Common myeloid progenitor, CD34-positive (primary cell): ENCODE measurements at regions not wholly inside any gene's neighbourhood (a gene's known extent, or its start where the extent isn't known, plus 50 kb on each side); places are given as distances from the start of the nearest gene placed in this dataset.

ENCODE experiments used
- CTCF ChIA-PET: fragments of 350-600 bp; sonication (Branson Sonifier 250); formaldehyde crosslinking; loops from one replicate; lab custom pipeline; 2021; ENCODE audit warnings: antibody characterized with exemption; lab: Charles Lee
- POLR2A ChIA-PET: fragments of 350-600 bp; sonication (Branson Sonifier 250); formaldehyde crosslinking; loops from one replicate; lab custom pipeline; 2021; ENCODE audit warnings: antibody characterized with exemption; lab: Charles Lee
- DNase-seq, 3 donors: peaks; one replicate each; pipeline versions ENCODE4 v3.0.0 to v3.0.0-alpha.2; 2013
- H3K27ac ChIP-seq, 2 experiments: 1 replicate in 1 of 2; 2 replicates in 1 of 2; pipeline ENCODE4 v1.7.0; 2013; ENCODE audit warnings: inconsistent platforms in 2 of 2, low read length in 2 of 2, mild to moderate bottlenecking in 2 of 2, low read depth in 1 of 2, moderate library complexity in 1 of 2; ENCODE audit not compliant: severe bottlenecking in 2 of 2, insufficient read depth in 1 of 2, poor library complexity in 1 of 2
- H3K27me3 ChIP-seq, 5 experiments: replicated peaks in 2 of 5; 1 replicate in 3 of 5; 2 replicates in 2 of 5; pipeline versions ENCODE4 v1.6.1 to v1.7.0; 2013; ENCODE audit warnings: low read length in 4 of 5, mild to moderate bottlenecking in 2 of 5, moderate library complexity in 2 of 5, inconsistent platforms in 1 of 5; ENCODE audit not compliant: insufficient read depth in 5 of 5, control insufficient read depth in 4 of 5
- H3K36me3 ChIP-seq, 4 experiments: 1 replicate in 2 of 4; 2 replicates in 2 of 4; pipeline versions ENCODE4 v1.6.1 to v1.7.0; 2013; ENCODE audit warnings: low read length in 3 of 4, control low read depth in 1 of 4, mild to moderate bottlenecking in 1 of 4; ENCODE audit not compliant: control insufficient read depth in 4 of 4, insufficient read depth in 4 of 4
- H3K4me1 ChIP-seq, 4 experiments: 1 replicate in 3 of 4; 2 replicates in 1 of 4; pipeline versions ENCODE4 v1.6.1 to v1.7.1; 2013; ENCODE audit warnings: low read length in 3 of 4, mild to moderate bottlenecking in 3 of 4, control low read depth in 1 of 4, inconsistent platforms in 1 of 4, moderate library complexity in 1 of 4; ENCODE audit not compliant: control insufficient read depth in 4 of 4, insufficient read depth in 4 of 4; ENCODE audit errors: control extremely low read depth in 1 of 4
- H3K4me3 ChIP-seq, 7 experiments: 1 replicate in 4 of 7; 2 replicates in 3 of 7; pipeline versions ENCODE4 v1.5.1 to v1.7.0; 2013; ENCODE audit warnings: mild to moderate bottlenecking in 7 of 7, low read length in 6 of 7, moderate library complexity in 6 of 7, inconsistent platforms in 2 of 7, low read depth in 2 of 7, control low read depth in 1 of 7; ENCODE audit not compliant: insufficient read depth in 4 of 7, control insufficient read depth in 1 of 7; ENCODE audit errors: extremely low read depth in 1 of 7
- H3K9me3 ChIP-seq, 5 experiments: 1 replicate in 4 of 5; 2 replicates in 1 of 5; pipeline versions ENCODE4 v1.6.1 to v1.7.1; 2013; ENCODE audit warnings: low read length in 4 of 5, mild to moderate bottlenecking in 2 of 5, inconsistent platforms in 1 of 5, low read depth in 1 of 5, moderate library complexity in 1 of 5; ENCODE audit not compliant: control insufficient read depth in 4 of 5, insufficient read depth in 2 of 5; ENCODE audit errors: control extremely low read depth in 1 of 5
- WGBS: methylation state at CpG from one replicate; pipeline ENCODE4 v1.1.5; 2013; ENCODE audit not compliant: insufficient coverage; 5-methylcytosine and 5-hydroxymethylcytosine counted together

DNA sequence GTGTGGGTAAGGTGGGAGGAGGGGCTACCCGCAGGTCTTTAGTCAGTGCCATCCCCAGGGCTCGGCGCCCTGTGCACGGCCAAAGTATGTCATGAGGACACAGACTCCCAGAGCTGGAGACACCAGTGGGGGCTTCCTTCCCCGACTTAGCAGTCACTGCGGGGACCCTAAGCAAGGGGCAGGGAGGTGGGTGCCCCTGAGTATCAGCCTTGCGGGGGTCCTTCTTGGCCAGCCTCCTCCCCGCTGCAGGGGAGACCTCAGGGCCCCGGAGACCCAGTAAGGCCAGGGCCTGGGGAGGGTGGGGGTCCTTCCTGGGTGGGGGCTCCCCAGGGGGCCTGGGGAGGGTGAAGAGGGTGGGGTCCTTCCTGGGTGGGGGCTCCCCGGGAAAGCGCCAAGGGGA is 673.8 kb downstream of the BRD1 start:
- Histone ChIP-seq H3K27ac (no peak overlapping the region), H3K36me3 (no peaks in the 10 kb centered on the region), H3K9me3 (no peaks in the 10 kb centered on the region), H3K27me3 (peaks cover 0 to 7% (median 0%) of the 10 kb centered on the region in 5 experiments), H3K4me1 (no peaks in the 10 kb centered on the region), H3K4me3 (no peak overlapping the region)
- DNase-seq = no peak
- POLR2A ChIA-PET = no interaction called here
- 87% methylated on average over 4 of the region's 11 CpGs for WGBS
- CTCF ChIA-PET = no interaction called here

DNA sequence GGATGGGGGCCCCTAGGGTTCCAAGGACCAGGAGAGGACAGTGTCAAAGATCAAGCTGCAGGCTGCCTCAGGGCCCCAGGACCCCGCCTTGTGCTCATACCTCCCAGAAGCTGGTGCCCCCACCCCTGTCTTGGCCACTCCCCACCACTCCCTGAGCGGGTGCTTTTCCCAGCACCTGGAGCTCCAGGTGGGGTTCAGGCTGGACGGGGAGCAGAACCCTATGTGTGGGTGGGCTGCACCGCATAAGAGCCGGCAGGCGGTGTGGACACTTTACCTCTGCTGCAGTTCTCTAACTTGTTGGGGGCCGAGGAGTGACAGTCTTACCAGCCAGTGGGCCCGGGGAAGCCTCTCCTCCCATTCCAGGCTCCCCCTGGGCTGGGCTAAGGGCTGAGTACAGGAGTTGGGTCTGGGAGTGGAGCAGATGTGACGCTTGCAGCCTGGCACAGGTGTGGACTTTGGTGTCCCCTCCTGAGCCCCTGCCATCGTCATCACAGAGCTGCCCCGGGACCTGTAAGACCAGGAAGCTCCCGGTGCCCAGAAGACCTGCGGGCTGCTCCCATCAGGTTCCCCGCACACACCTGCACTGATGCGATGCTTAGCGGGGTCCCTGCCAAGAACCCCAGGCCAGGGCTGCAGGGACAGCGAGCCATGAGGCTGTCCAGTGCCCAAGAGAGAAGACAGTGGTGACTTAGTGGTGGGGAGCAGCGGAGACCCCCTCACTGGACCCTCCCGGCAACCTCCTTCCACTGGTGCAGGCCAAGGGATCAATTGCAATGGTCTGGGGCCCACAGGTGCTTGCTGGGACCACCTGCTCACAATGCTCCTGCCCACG is 674.5 kb downstream of the BRD1 start:
- no peaks in the 10 kb centered on the region for H3K4me1 ChIP-seq
- no peaks in the 10 kb centered on the region for H3K9me3 ChIP-seq
- ChIA-PET CTCF (no interaction called here), POLR2A (no interaction called here)
- peaks cover 0 to 8% (median 0%) of the 10 kb centered on the region in 5 experiments for H3K27me3 ChIP-seq
- no peak overlapping the region for H3K27ac ChIP-seq
- no peak overlapping the region for H3K4me3 ChIP-seq
- no peaks in the 10 kb centered on the region for H3K36me3 ChIP-seq
- no peak for DNase-seq
- WGBS = 94% methylated on average over 15 of the region's 20 CpGs

DNA sequence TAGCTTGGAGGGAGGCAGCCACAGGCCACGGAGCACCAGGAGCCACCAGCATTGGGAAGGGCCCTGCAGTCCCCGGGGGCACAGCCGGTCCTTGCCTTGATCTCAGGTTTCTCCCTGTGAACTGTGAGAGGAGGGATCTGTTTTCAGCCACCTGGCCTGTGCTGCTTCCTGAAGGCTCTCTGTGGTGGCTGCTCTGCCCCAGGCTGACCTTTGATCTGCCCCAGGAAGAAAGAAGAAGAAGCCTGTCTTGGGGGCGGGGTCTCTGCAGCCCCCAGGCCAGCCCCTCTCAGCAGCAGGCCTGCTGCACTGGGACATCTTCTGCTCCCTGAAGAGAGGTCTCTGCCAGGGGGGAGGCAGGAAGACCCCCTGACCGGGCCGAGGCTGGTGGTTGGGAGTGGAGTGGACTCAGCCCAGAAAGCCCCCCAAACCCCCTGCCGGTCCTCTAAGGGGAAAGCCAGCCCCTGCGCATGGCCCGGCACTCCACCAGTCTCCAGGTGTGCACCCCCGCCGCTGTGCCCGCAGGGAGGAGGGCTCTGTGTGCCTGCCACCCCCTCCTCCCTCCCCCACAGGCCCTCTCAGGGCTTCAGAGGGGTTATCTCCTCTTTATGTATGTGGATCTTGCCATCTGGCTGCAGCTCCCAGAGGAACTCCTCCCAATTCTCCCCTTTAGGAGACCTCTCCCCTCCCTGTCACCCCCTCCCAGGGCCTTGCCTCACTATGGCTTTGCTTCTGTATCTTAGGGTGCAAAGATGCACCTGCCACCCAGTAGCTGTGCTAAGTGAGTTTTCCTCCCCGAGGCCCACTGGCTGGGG is 675.3 kb downstream of the BRD1 start:
- ChIA-PET CTCF (no interaction called here), POLR2A (no interaction called here)
- Histone ChIP-seq H3K27ac (no peak overlapping the region), H3K27me3 (peaks cover 0 to 13% (median 0%) of the 10 kb centered on the region in 5 experiments), H3K4me3 (no peak overlapping the region), H3K36me3 (no peaks in the 10 kb centered on the region), H3K9me3 (no peaks in the 10 kb centered on the region), H3K4me1 (no peaks in the 10 kb centered on the region)
- 59% methylated on average over 10 of the region's 13 CpGs for WGBS
- DNase-seq = no peak

DNA sequence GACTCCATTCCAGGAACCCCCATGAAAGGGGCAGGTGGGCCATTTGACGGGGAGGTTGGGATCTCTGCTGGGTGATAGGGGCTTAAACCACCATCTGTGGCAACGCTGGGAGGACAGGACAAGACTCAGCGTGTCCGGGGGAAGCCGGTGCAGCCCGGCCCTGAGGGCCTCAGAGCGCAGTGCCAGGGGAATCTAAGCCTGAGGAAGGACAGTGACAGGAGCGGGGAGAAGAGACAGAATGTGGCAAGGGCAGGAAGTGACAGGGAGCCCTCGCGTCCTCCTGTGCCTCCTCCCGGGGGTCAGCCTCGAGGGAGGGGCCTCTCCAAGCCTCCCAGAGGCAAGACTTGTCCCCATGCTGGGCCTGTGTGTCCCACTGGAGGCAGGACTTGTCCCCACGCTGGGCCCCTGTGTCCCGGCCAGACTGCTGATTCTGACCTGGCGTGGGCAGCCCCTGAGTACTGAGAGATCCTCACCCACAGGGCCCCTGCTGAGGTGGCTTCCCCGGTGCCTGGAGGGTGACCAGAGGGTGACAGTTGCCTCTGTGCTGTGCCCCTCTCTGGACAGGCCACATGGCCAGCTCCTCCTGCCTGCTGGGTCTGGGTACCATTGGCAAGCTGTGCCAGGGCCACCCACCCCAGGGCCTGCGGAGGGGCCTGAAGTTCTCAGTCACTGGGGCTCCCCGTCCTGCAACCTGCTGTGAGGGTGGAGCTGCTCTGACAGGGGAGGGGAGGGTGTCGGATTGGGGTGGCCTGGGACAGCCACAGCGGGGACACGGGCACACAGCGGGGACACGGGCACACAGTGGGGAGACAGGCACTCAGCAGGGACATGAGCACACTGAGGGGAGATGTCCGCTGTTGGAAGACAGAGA is 676.2 kb downstream of the BRD1 start:
- POLR2A ChIA-PET = no interaction called here
- peaks cover 0 to 13% (median 0%) of the 10 kb centered on the region in 5 experiments for H3K27me3 ChIP-seq
- 85% methylated on average over 22 of the region's 24 CpGs for WGBS

DNA sequence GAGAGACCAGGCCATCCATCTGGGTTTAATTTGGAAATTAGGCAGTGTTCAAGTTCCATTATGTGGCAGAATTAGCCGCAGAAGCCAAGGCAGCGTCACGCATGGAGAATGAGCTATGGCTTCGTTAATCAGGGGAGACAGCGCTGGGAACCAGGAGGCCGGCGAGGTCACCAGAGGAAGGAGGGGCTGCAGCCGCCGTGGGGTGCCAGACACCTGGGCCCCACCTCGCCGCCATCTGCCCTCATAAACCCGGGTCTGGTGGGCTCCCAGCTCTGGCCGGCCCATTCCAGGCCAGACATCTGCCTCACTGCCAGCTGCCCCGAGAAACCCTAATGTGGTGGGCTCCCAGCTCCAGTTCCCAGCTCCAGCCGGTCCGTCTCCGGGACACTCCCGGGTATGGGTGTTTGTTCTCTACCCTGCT is 676.9 kb downstream of the BRD1 start:
- Histone ChIP-seq H3K27ac (no peak overlapping the region), H3K4me1 (no peaks in the 10 kb centered on the region), H3K27me3 (peaks cover 0 to 13% (median 0%) of the 10 kb centered on the region in 5 experiments), H3K9me3 (no peaks in the 10 kb centered on the region), H3K4me3 (no peak overlapping the region), H3K36me3 (no peaks in the 10 kb centered on the region)
- no peak for DNase-seq
- CTCF ChIA-PET = no interaction called here
- 98% methylated on average over 13 of the region's 18 CpGs for WGBS
- POLR2A ChIA-PET = no interaction called here

More for the DNA sequence above, 676.2 kb downstream of the BRD1 start:
- H3K36me3 ChIP-seq = no peaks in the 10 kb centered on the region
- DNase-seq = no peak
- H3K4me3 ChIP-seq = no peak overlapping the region
- H3K27ac ChIP-seq = no peak overlapping the region
- CTCF ChIA-PET = no interaction called here
- H3K9me3 ChIP-seq = no peaks in the 10 kb centered on the region
- no peaks in the 10 kb centered on the region for H3K4me1 ChIP-seq

DNA sequence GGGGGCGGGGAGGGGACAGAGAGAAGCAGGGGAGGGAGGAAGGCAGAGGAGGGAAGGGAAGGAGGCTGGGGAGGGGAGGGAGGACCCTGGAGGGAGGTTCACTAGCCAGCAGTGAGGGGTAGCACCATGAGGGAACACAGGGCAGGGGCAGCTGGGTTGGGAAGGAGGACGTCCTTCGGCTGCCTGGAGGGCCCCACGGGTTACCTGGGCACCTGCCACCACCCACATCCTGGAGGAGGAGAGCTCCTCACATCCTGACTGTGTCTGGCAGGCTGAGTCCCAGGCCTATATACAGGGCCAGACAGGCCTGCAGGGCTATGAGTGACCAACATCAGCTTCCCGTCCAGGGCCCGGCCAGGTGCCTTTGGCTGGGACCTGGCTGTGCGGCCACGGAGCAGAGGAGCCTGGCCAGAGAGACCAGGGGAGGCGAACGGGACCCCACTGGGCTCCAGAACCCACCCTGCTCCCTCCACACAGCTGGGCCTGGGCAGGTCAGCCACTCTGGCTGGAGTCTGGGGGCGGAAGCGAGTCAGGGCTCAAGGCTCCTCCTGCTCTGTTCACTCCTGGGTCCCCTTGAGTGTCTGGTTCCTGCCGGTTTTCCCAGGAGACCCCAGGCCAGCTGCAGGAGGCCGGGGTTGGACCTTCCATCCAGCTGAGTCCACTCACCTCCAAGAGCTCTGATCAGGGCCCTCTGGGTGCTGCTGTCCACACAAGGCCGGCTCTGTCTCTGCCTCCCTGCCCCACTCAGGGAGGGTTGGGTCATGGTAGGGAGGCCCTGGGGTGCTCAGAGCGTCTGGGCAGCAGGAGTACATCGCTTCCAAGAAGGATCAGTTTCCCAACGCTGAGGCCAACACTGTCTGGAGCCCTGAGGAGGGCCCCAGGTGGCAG is 677.7 kb downstream of the BRD1 start:
- POLR2A ChIA-PET = no interaction called here
- Histone ChIP-seq H3K27me3 (peaks cover 0 to 13% (median 0%) of the 10 kb centered on the region in 5 experiments), H3K9me3 (no peaks in the 10 kb centered on the region), H3K4me1 (no peaks in the 10 kb centered on the region), H3K36me3 (no peaks in the 10 kb centered on the region), H3K4me3 (no peak overlapping the region), H3K27ac (no peak overlapping the region)
- CTCF ChIA-PET = no interaction called here
- DNase-seq = no peak
- WGBS = 82% methylated on average over 18 of the region's 18 CpGs
